Esophagus (tissue), 2 donors: ENCODE measurements at regions not wholly inside any gene's neighbourhood (a gene's known extent, or its start where the extent isn't known, plus 50 kb on each side); places are given as distances from the start of the nearest gene placed in this dataset.
A peak's percentile ranks its signal among the peaks of the same experiment; 100 is the strongest.
"Not testable (repeated sequence)": the region's sequence is repeated elsewhere in the genome, so short reads cannot be mapped to it uniquely, and the experiment has no call there.

ENCODE experiments used
- H3K27ac ChIP-seq, 2 donors: one replicate each; pipeline ENCODE4 v1.5.1; 2013; ENCODE audit warnings: low read depth in 2 of 2, mild to moderate bottlenecking in 2 of 2, inconsistent platforms in 1 of 2, low read length in 1 of 2, moderate library complexity in 1 of 2
- H3K27me3 ChIP-seq, 2 donors: one replicate each; pipeline ENCODE4 v1.6.1; 2013; ENCODE audit warnings: low read length in 2 of 2, control low read depth in 1 of 2, mild to moderate bottlenecking in 1 of 2; ENCODE audit not compliant: insufficient read depth in 2 of 2, control insufficient read depth in 1 of 2
- H3K36me3 ChIP-seq, 2 donors: one replicate each; pipeline ENCODE4 v1.6.1; 2013; ENCODE audit warnings: low read length in 1 of 2; ENCODE audit not compliant: control insufficient read depth in 2 of 2, insufficient read depth in 2 of 2
- H3K4me1 ChIP-seq, 2 donors: one replicate each; pipeline ENCODE4 v1.6.1; 2013; ENCODE audit warnings: low read length in 1 of 2; ENCODE audit not compliant: control insufficient read depth in 2 of 2, insufficient read depth in 2 of 2
- H3K4me3 ChIP-seq, 2 donors: one replicate each; pipeline ENCODE4 v1.5.1; 2013; ENCODE audit warnings: low read length in 2 of 2, mild to moderate bottlenecking in 2 of 2, low read depth in 1 of 2, moderate library complexity in 1 of 2
- H3K9me3 ChIP-seq, 2 donors: one replicate each; pipeline ENCODE4 v1.6.1; 2013; ENCODE audit warnings: mild to moderate bottlenecking in 2 of 2, low read depth in 1 of 2, low read length in 1 of 2, moderate library complexity in 1 of 2; ENCODE audit not compliant: control insufficient read depth in 2 of 2, insufficient read depth in 1 of 2
- WGBS, 2 donors: extraction: QIAGEN DNeasy Blood & Tissue Kit; methylation state at CpG; one replicate each; pipeline ENCODE4 v1.1.7; 2013; 5-methylcytosine and 5-hydroxymethylcytosine counted together
- donor health status: healthy with polysubstance abuse.
- donor health status: Bipolar disorder and iron deficiency.

GRCh38 chr5:114120166-114120565 lies 241.7 kb upstream of the KCNN2 start:
- H3K4me1 ChIP-seq = no peaks in the 10 kb centered on the region
- H3K36me3 ChIP-seq = no peaks in the 10 kb centered on the region
- no peaks in the 10 kb centered on the region for H3K27me3 ChIP-seq
- H3K27ac ChIP-seq = no peak overlapping the region
- 60% methylated on average over 4 of the region's 4 CpGs for WGBS, 2 donors
- no peak overlapping the region for H3K4me3 ChIP-seq
- H3K9me3 ChIP-seq = no peaks in the 10 kb centered on the region

- H3K4me1 ChIP-seq = no peaks in the 10 kb centered on the region
- no peaks in the 10 kb centered on the region for H3K27me3 ChIP-seq
- H3K9me3 ChIP-seq = no peaks in the 10 kb centered on the region
- no peaks in the 10 kb centered on the region for H3K36me3 ChIP-seq
- H3K4me3 ChIP-seq = no peak overlapping the region
- 71% methylated on average over 2 of the region's 2 CpGs for WGBS, 2 donors
- no peak overlapping the region for H3K27ac ChIP-seq
These were observed 239.0 kb upstream of the KCNN2 start for GRCh38 chr5:114122852-114123251.

GRCh38 chr5:114123654-114124053 lies 238.2 kb upstream of the KCNN2 start:
- WGBS, 2 donors = 95 to 100% methylated on average over 2 of the region's 2 CpGs
- Histone ChIP-seq H3K27me3 (no peaks in the 10 kb centered on the region), H3K9me3 (no peaks in the 10 kb centered on the region), H3K4me1 (no peaks in the 10 kb centered on the region), H3K27ac (no peak overlapping the region), H3K4me3 (no peak overlapping the region), H3K36me3 (no peaks in the 10 kb centered on the region)

GRCh38 chr5:114146398-114146797 lies 215.5 kb upstream of the KCNN2 start:
- H3K27ac ChIP-seq = no peak overlapping the region
- H3K4me1 ChIP-seq = no peaks in the 10 kb centered on the region
- WGBS, 2 donors = 79 to 86% methylated on average over 3 of the region's 3 CpGs

GRCh38 chr5:114148253-114148652 lies 213.6 kb upstream of the KCNN2 start:
- WGBS, 2 donors = 46% methylated on average over 3 of the region's 3 CpGs
- Histone ChIP-seq H3K27me3 (no peaks in the 10 kb centered on the region), H3K4me3 (no peak overlapping the region), H3K27ac (peak overlapping the region in 1 of 2 donors; percentile 42), H3K9me3 (peaks cover 0 to 3% of the 10 kb centered on the region in 2 donors), H3K36me3 (no peaks in the 10 kb centered on the region), H3K4me1 (no peaks in the 10 kb centered on the region)

More at GRCh38 chr5:114146398-114146797, 215.5 kb upstream of the KCNN2 start:
- H3K4me3 ChIP-seq = no peak overlapping the region
- no peaks in the 10 kb centered on the region for H3K27me3 ChIP-seq
- H3K9me3 ChIP-seq = peaks cover 0 to 3% of the 10 kb centered on the region in 2 donors
- H3K36me3 ChIP-seq = no peaks in the 10 kb centered on the region

GRCh38 chr5:114148728-114149127 lies 213.1 kb upstream of the KCNN2 start:
- H3K27ac ChIP-seq = peak overlapping the region in 1 of 2 donors; percentile 42
- H3K36me3 ChIP-seq, H3K4me3 ChIP-seq, H3K4me1 ChIP-seq, H3K27me3 ChIP-seq, H3K9me3 ChIP-seq: not testable (repeated sequence)
- WGBS, 2 donors = 63 to 64% methylated on average over 3 of the region's 3 CpGs

- H3K9me3 ChIP-seq = peaks cover 0 to 3% of the 10 kb centered on the region in 2 donors
- WGBS, 2 donors = 77 to 82% methylated on average over 8 of the region's 8 CpGs
- H3K36me3 ChIP-seq = no peaks in the 10 kb centered on the region
These were observed 209.1 kb upstream of the KCNN2 start for GRCh38 chr5:114152656-114153360.

GRCh38 chr5:114153392-114153791 lies 208.5 kb upstream of the KCNN2 start:
- no peak overlapping the region for H3K4me3 ChIP-seq
- no peaks in the 10 kb centered on the region for H3K4me1 ChIP-seq
- no peaks in the 10 kb centered on the region for H3K27me3 ChIP-seq
- 60 to 64% methylated on average over 2 of the region's 2 CpGs for WGBS, 2 donors
- peaks cover 0 to 2% of the 10 kb centered on the region in 2 donors for H3K9me3 ChIP-seq
- H3K27ac ChIP-seq = no peak overlapping the region
- H3K36me3 ChIP-seq = no peaks in the 10 kb centered on the region

More at GRCh38 chr5:114152656-114153360, 209.1 kb upstream of the KCNN2 start:
- no peaks in the 10 kb centered on the region for H3K27me3 ChIP-seq
- H3K27ac ChIP-seq = no peak overlapping the region
- H3K4me3 ChIP-seq = no peak overlapping the region
- H3K4me1 ChIP-seq = no peaks in the 10 kb centered on the region

- Histone ChIP-seq H3K27me3 (no peaks in the 10 kb centered on the region), H3K4me3 (no peak overlapping the region), H3K27ac (no peak overlapping the region), H3K4me1 (no peaks in the 10 kb centered on the region), H3K9me3 (no peaks in the 10 kb centered on the region), H3K36me3 (no peaks in the 10 kb centered on the region)
- WGBS, 2 donors = 58 to 61% methylated on average over 1 of the region's 1 CpG
These were observed 208.0 kb upstream of the KCNN2 start for GRCh38 chr5:114153833-114154232.

GRCh38 chr5:114166081-114166480 lies 195.8 kb upstream of the KCNN2 start:
- H3K36me3 ChIP-seq = no peaks in the 10 kb centered on the region
- peaks cover 0 to 5% of the 10 kb centered on the region in 2 donors for H3K9me3 ChIP-seq
- H3K27me3 ChIP-seq = no peaks in the 10 kb centered on the region
- no peak overlapping the region for H3K4me3 ChIP-seq
- H3K27ac ChIP-seq = no peak overlapping the region
- no peaks in the 10 kb centered on the region for H3K4me1 ChIP-seq
- WGBS, 2 donors = 82 to 84% methylated on average over 5 of the region's 5 CpGs
